Glutamatergic neuron (in vitro differentiated cells): ENCODE measurements at regions not wholly inside any gene's neighbourhood (a gene's known extent, or its start where the extent isn't known, plus 50 kb on each side); places are given as distances from the start of the nearest gene placed in this dataset.
"Not testable (repeated sequence)": the region's sequence is repeated elsewhere in the genome, so short reads cannot be mapped to it uniquely, and the experiment has no call there.

Experiments
- DNase-seq: peaks from one replicate; pipeline ENCODE4 v3.0.0; 2022
- H3K27ac Mint-ChIP-seq: one replicate; pipeline ENCODE4 v1.8.0; 2020; ENCODE audit warnings: mild to moderate bottlenecking, mixed read lengths, inconsistent platforms; ENCODE audit not compliant: unreplicated experiment
- H3K27me3 Mint-ChIP-seq: one replicate; pipeline ENCODE4 v1.8.0; 2020; ENCODE audit warnings: mild to moderate bottlenecking, moderate library complexity, mixed read lengths, inconsistent platforms; ENCODE audit not compliant: unreplicated experiment
- H3K36me3 Mint-ChIP-seq: one replicate; pipeline ENCODE4 v1.8.0; 2020; ENCODE audit warnings: mild to moderate bottlenecking, mixed read lengths, inconsistent platforms; ENCODE audit not compliant: unreplicated experiment
- H3K4me1 Mint-ChIP-seq: one replicate; pipeline ENCODE4 v1.8.0; 2020; ENCODE audit warnings: mild to moderate bottlenecking, low read depth, mixed read lengths, inconsistent platforms; ENCODE audit not compliant: unreplicated experiment
- H3K4me3 Mint-ChIP-seq: one replicate; pipeline ENCODE4 v1.8.0; 2020; ENCODE audit warnings: mild to moderate bottlenecking, mixed read lengths, inconsistent platforms; ENCODE audit not compliant: unreplicated experiment
- H3K9me3 Mint-ChIP-seq: one replicate; pipeline ENCODE4 v1.8.0; 2020; ENCODE audit warnings: mild to moderate bottlenecking, moderate library complexity, mixed read lengths, inconsistent platforms; ENCODE audit not compliant: unreplicated experiment
- TF ChIP-seq, protein P1 (sequence below): fragments of 200-600 bp; sonication (generic); IDR thresholded peaks from one replicate; pipeline ENCODE4 v1.5.0; 2021; ENCODE audit not compliant: partially characterized antibody, unreplicated experiment

GRCh38 chr10:4240608-4241197 lies 455.7 kb upstream of the KLF6 start:
- no peak for DNase-seq
- no peaks in the 10 kb centered on the region for H3K27me3 Mint-ChIP-seq
- H3K27ac Mint-ChIP-seq = no peak overlapping the region
- TF ChIP-seq, protein P1, sequence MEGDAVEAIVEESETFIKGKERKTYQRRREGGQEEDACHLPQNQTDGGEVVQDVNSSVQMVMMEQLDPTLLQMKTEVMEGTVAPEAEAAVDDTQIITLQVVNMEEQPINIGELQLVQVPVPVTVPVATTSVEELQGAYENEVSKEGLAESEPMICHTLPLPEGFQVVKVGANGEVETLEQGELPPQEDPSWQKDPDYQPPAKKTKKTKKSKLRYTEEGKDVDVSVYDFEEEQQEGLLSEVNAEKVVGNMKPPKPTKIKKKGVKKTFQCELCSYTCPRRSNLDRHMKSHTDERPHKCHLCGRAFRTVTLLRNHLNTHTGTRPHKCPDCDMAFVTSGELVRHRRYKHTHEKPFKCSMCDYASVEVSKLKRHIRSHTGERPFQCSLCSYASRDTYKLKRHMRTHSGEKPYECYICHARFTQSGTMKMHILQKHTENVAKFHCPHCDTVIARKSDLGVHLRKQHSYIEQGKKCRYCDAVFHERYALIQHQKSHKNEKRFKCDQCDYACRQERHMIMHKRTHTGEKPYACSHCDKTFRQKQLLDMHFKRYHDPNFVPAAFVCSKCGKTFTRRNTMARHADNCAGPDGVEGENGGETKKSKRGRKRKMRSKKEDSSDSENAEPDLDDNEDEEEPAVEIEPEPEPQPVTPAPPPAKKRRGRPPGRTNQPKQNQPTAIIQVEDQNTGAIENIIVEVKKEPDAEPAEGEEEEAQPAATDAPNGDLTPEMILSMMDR = no peak
- no peak overlapping the region for H3K4me3 Mint-ChIP-seq
- peaks cover 3% of the 10 kb centered on the region for H3K4me1 Mint-ChIP-seq
- peaks cover 4% of the 10 kb centered on the region for H3K9me3 Mint-ChIP-seq
- no peaks in the 10 kb centered on the region for H3K36me3 Mint-ChIP-seq

GRCh38 chr10:4239186-4239585 lies 454.2 kb upstream of the KLF6 start:
- DNase-seq = no peak
- Mint-ChIP-seq H3K27me3 (no peaks in the 10 kb centered on the region), H3K4me3 (no peak overlapping the region), H3K36me3 (peaks cover 4% of the 10 kb centered on the region), H3K9me3 (peaks cover 2% of the 10 kb centered on the region), H3K4me1 (peaks cover 3% of the 10 kb centered on the region), H3K27ac (no peak overlapping the region)
- TF ChIP-seq, protein P1 = no peak

DNA sequence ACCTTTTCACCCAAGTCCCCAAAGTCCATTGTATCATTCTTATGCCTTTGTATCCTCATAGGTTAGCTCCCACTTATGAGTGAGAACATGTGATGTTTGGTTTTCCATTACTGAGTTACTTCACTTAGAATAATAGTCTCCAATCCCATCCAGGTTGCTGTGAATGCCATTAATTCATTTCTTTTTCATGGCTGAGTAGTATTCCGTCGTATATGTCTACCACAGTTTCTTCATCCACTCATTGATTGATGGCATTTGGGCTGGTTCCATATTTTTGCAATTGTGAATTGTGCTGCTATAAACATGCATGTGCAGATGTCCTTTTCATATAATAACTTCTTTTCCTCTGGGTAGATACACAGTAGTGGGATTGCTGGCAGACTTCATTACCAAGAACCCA lies 451.9 kb upstream of the KLF6 start:
- H3K27me3 Mint-ChIP-seq, DNase-seq, H3K9me3 Mint-ChIP-seq, H3K4me3 Mint-ChIP-seq, H3K27ac Mint-ChIP-seq, H3K4me1 Mint-ChIP-seq: not testable (repeated sequence)
- peaks cover 15% of the 10 kb centered on the region for H3K36me3 Mint-ChIP-seq

- peaks cover 15% of the 10 kb centered on the region for H3K36me3 Mint-ChIP-seq
- no peaks in the 10 kb centered on the region for H3K4me1 Mint-ChIP-seq
- TF ChIP-seq, protein P1 = no peak
- no peaks in the 10 kb centered on the region for H3K27me3 Mint-ChIP-seq
- no peak overlapping the region for H3K27ac Mint-ChIP-seq
- no peak overlapping the region for H3K4me3 Mint-ChIP-seq
- peaks cover 2% of the 10 kb centered on the region for H3K9me3 Mint-ChIP-seq
- DNase-seq = no peak
Observed at GRCh38 chr10:4234661-4235060, 449.7 kb upstream of the KLF6 start.

GRCh38 chr10:4231439-4231838 lies 446.4 kb upstream of the KLF6 start:
- Mint-ChIP-seq H3K36me3 (peaks cover 15% of the 10 kb centered on the region), H3K4me3 (no peak overlapping the region), H3K4me1 (no peaks in the 10 kb centered on the region), H3K27me3 (no peaks in the 10 kb centered on the region), H3K9me3 (no peaks in the 10 kb centered on the region), H3K27ac (no peak overlapping the region)
- no peak for DNase-seq
- TF ChIP-seq, protein P1 = no peak

DNA sequence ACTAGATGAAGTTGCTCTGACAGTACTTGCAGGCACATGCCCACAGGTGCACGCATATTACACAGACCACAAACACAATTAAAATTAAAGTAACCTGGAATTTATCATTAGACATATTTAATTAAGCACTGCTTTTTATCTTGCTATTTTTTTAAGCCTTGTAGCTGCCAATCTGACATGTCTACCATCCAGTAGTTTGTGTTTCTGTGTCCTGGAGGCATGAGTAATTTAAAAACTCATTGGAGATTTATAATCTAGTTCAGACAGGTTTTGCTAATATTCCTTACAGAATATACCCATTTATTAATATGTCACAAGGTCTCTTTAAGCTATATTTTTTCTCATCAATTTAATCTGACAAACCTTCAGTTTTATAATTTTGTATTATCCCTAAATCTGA lies 445.0 kb upstream of the KLF6 start:
- TF ChIP-seq, protein P1 = no peak
- peaks cover 15% of the 10 kb centered on the region for H3K36me3 Mint-ChIP-seq
- no peak overlapping the region for H3K27ac Mint-ChIP-seq
- no peak overlapping the region for H3K4me3 Mint-ChIP-seq
- no peaks in the 10 kb centered on the region for H3K27me3 Mint-ChIP-seq
- H3K4me1 Mint-ChIP-seq = no peaks in the 10 kb centered on the region
- H3K9me3 Mint-ChIP-seq = no peaks in the 10 kb centered on the region
- no peak for DNase-seq
